Choroid plexus epithelial cell (primary cell): ENCODE measurements at regions not wholly inside any gene's neighbourhood (a gene's known extent, or its start where the extent isn't known, plus 50 kb on each side); places are given as distances from the start of the nearest gene placed in this dataset.

Experiments used
- DNase-seq: peaks from one replicate; pipeline ENCODE4 v3.0.0-alpha.2; 2010; ENCODE audit warnings: low read depth
- H3K4me3 ChIP-seq: 2 replicates; pipeline ENCODE4 v1.5.1; 2011; ENCODE audit warnings: low read depth, mild to moderate bottlenecking, control low read depth, low read length, moderate library complexity
- TF ChIP-seq, protein P1 (sequence below): conservative IDR thresholded peaks from 2 replicates; pipeline ENCODE4 v1.5.1; 2011; ENCODE audit warnings: low read depth, mild to moderate bottlenecking, control low read depth, inconsistent platforms, low read length, moderate library complexity

DNA sequence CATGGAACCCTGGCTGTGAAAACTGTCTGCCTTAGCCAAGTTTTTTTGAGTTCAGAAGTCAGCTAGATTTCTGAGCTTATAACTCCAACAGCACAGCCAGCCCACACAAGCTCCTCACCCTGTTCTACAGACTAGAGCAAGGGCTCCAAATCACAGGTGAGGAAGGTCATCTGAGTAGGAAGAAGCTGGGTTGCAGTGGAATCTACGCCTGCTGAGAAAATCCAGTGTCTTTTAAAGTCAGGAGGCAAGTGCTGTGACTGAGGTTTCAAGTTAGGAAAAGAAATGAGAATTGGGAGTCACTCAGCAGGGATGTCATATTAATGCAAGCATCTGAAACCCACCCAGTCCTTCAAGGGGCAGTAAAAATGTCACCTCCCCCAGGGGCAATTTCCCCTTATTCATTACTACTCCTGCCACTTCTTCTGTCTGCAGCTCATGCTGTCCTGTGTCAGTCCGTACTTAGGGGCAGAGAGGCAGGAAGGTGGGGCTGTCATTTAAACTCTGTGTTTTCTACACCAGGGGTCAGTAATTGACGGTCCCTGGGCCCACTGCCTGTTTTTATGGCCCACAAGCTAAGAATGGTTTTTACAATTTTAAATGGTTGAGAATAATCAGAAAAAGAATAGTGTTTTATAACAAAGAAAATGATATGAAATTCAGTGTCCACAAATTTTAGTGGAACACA is 551.1 kb downstream of the BCL11A start:
- DNase-seq = no peak
- H3K4me3 ChIP-seq = no peak overlapping the region
- TF ChIP-seq, protein P1, sequence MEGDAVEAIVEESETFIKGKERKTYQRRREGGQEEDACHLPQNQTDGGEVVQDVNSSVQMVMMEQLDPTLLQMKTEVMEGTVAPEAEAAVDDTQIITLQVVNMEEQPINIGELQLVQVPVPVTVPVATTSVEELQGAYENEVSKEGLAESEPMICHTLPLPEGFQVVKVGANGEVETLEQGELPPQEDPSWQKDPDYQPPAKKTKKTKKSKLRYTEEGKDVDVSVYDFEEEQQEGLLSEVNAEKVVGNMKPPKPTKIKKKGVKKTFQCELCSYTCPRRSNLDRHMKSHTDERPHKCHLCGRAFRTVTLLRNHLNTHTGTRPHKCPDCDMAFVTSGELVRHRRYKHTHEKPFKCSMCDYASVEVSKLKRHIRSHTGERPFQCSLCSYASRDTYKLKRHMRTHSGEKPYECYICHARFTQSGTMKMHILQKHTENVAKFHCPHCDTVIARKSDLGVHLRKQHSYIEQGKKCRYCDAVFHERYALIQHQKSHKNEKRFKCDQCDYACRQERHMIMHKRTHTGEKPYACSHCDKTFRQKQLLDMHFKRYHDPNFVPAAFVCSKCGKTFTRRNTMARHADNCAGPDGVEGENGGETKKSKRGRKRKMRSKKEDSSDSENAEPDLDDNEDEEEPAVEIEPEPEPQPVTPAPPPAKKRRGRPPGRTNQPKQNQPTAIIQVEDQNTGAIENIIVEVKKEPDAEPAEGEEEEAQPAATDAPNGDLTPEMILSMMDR = no peak

- no peak overlapping the region for H3K4me3 ChIP-seq
- TF ChIP-seq, protein P1 = no peak
These were observed 552.8 kb downstream of the BCL11A start for GRCh38 chr2:60000686-60001085.

DNA sequence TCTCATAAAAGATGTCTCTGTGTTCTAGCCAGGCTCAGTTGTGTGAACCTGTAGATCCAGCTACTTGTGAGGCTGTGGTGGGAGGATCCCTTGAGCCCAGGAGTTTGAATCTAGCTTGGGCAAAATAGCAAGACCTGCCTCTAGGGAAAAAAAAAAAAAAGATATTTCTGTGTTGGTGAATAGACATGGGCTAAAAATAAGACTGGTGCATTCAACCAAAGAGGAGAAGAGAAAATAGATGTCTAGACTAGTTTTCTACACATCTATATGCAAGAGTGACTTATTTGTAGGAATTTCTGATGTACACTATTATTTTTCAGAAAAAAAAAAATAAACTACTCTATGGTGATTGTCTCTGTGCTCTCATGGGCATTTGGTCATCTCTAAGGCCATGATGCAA is 555.1 kb downstream of the BCL11A start:
- DNase-seq = no peak
- H3K4me3 ChIP-seq = no peak overlapping the region
- TF ChIP-seq, protein P1 = no peak

More at GRCh38 chr2:60000686-60001085, 552.8 kb downstream of the BCL11A start:
- no peak for DNase-seq

DNA sequence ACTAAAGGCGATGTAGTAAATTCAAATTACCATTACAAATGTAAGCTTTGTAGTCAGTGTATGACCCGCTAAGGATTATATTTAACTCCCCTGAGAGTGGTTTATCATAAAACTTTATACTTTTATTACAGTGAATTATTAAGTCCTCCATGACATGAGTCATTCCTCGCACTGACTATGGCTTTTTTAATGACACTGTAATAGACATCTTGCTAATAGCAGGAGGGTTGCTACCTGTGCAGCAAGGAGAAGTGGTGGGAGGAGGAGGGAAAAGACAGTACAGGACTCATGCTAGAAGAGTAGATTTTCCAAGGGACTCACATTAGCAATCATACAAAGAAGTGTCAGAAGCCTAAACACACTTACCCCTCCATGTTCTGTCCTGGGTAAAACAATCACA is 556.1 kb downstream of the BCL11A start:
- no peak overlapping the region for H3K4me3 ChIP-seq
- DNase-seq = no peak
- TF ChIP-seq, protein P1 = no peak

DNA sequence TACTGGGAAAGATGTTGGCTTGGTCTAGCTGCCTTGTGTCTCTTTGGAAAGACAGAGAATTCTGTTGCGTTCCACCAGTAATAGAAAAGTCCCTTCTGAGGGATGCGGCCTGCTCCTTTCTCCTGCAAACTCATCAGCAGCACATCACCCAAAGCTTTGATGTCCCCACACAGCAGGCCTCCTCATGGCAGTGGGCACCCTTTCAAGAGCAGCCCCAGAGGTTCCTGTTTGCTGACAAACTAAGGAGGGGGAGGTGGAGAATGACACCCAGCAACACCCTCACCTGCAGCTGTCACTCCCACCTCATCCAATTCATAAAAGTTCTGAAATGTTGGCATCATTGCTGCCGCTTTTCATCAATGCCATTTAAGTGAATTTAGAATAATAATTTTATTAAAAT is 556.6 kb downstream of the BCL11A start:
- DNase-seq = no peak
- TF ChIP-seq, protein P1 = no peak

GRCh38 chr2:59993726-59994125 is 559.7 kb downstream of the BCL11A start:
- no peak for DNase-seq
- TF ChIP-seq, protein P1 = no peak
- no peak overlapping the region for H3K4me3 ChIP-seq

More for the DNA sequence above, 556.6 kb downstream of the BCL11A start:
- H3K4me3 ChIP-seq = no peak overlapping the region

GRCh38 chr2:59988341-59988740 is 565.1 kb downstream of the BCL11A start:
- TF ChIP-seq, protein P1 = no peak
- no peak overlapping the region for H3K4me3 ChIP-seq
- DNase-seq = no peak
